Activated CD4-positive, alpha-beta T cell treated with anti-CD3 and anti-CD28 coated beads, Interleukin-2, amount 10 ng/mL, durations not matched to agents 24 days and 14 days (primary cell): ENCODE measurements at regions not wholly inside any gene's neighbourhood (a gene's known extent, or its start where the extent isn't known, plus 50 kb on each side); places are given as distances from the start of the nearest gene placed in this dataset.
"Not testable (repeated sequence)": the region's sequence is repeated elsewhere in the genome, so short reads cannot be mapped to it uniquely, and the experiment has no call there.

Experiments
- DNase-seq: peaks from one replicate; pipeline ENCODE4 v3.0.0; 2022
- H3K27ac Mint-ChIP-seq: one replicate; pipeline ENCODE4 v1.8.0; 2022; ENCODE audit warnings: mild to moderate bottlenecking, mixed read lengths
- H3K27me3 Mint-ChIP-seq: one replicate; pipeline ENCODE4 v1.8.0; 2022; ENCODE audit warnings: mixed read lengths
- H3K36me3 Mint-ChIP-seq: one replicate; pipeline ENCODE4 v1.8.0; 2022; ENCODE audit warnings: low read depth, mild to moderate bottlenecking, mixed read lengths
- H3K4me1 Mint-ChIP-seq: one replicate; pipeline ENCODE4 v1.8.0; 2021; ENCODE audit warnings: mixed read lengths
- H3K4me3 Mint-ChIP-seq: one replicate; pipeline ENCODE4 v1.8.0; 2022; ENCODE audit warnings: mild to moderate bottlenecking, moderate library complexity, mixed read lengths
- H3K9me3 Mint-ChIP-seq: one replicate; pipeline ENCODE4 v1.8.0; 2021; ENCODE audit warnings: mixed read lengths
- intact Hi-C: fragments of 100-400 bp; cut with micrococcal nuclease; formaldehyde crosslinking; loops from one replicate; pipeline ENCODE4 v1.15.1; 2023

DNA sequence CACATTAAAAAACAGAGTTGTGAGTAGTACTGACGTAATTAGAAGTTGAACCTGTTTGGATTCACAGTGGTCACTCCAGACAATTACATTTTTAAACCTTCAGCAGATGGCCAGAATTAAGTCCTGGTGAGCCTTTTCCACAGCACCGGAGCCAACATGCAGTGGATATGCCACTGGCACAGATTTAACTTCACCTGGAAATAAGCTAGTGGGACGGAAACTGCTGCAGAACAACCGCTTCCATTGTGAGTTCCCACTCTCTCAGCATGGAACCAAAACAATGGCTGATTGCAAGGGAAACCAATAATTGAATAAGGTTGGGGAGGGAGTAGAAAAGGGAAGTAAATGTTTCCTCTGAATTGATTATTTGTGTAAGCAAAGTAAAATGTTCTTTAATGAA, 515.1 kb downstream of the STK39 start:
- H3K4me3 Mint-ChIP-seq: no peak overlapping the region
- no peaks in the 10 kb centered on the region for H3K9me3 Mint-ChIP-seq
- H3K4me1 Mint-ChIP-seq: no peaks in the 10 kb centered on the region
- no peaks in the 10 kb centered on the region for H3K27me3 Mint-ChIP-seq
- no peaks in the 10 kb centered on the region for H3K36me3 Mint-ChIP-seq
- H3K27ac Mint-ChIP-seq: no peak overlapping the region
- no peak for DNase-seq
- intact Hi-C loops: no loop called here

DNA sequence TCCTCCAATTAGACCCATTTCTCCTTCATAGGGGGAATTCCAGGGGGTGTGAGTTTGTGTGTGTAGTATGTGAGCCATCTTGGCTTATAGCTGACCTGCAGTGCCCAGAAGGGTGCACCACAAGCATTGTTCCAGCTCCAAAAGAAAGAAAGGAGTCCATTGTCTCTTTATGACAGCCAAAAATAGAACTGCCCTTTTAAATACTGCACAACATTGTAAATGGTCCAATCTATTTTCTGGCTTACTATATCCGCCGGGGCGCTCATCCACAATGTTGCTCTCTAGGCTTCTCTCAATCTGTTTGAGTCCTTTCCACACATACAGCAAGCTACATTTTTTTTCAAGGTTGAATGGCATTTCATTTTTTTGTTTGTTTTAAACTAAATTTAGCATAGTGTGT, 517.5 kb downstream of the STK39 start:
- Mint-ChIP-seq H3K27me3 (no peaks in the 10 kb centered on the region), H3K4me3 (no peak overlapping the region)
- intact Hi-C loops: no loop called here

DNA sequence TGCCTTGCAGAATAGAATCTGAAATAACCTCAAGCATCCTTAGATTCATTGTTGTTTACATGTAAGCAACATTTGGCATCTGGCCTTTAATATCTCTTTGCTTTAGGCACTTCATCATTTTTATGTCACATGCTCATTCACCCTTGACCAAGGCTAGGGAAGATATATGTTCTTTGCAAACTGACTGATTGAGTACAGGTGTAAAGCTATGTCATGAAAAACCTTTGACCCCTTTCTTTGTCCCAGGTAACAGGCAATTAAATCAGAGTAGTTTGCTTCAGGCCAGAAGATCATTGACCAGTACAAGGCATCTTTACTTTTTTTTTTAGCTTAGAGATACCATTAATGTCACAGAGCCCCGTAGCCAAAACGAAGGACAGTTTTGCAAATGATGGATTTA, 520.6 kb downstream of the STK39 start:
- DNase-seq: no peak
- intact Hi-C loops: no loop called here
- H3K9me3 Mint-ChIP-seq: no peaks in the 10 kb centered on the region

More for the DNA sequence above, 517.5 kb downstream of the STK39 start:
- Mint-ChIP-seq H3K36me3 (no peaks in the 10 kb centered on the region), H3K27ac (no peak overlapping the region), H3K4me1 (no peaks in the 10 kb centered on the region), H3K9me3 (no peaks in the 10 kb centered on the region)
- no peak for DNase-seq

DNA sequence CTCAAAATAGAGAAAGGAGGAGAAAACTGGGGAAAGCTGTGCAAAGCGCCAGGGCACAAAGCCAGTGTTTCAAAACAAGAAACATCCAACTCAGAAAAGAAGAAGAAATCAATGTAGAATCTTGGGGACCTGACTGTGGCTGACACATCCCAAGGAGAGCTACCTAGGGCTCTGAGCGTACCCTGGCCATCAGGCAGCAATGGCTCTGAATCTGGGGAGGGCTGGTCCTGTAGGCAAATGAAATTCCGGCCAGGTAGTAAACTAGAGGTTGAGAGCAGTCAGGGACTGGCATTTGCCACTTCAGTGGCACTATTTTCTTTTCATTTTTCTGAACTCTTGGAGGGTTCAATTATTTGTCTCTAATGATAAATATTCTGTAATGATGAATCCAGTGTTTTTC, 525.8 kb downstream of the STK39 start:
- Mint-ChIP-seq H3K27ac (no peak overlapping the region), H3K9me3 (no peaks in the 10 kb centered on the region), H3K4me1 (no peaks in the 10 kb centered on the region), H3K36me3 (no peaks in the 10 kb centered on the region), H3K4me3 (no peak overlapping the region), H3K27me3 (no peaks in the 10 kb centered on the region)
- intact Hi-C loops: no loop called here
- no peak for DNase-seq

More for the DNA sequence above, 520.6 kb downstream of the STK39 start:
- Mint-ChIP-seq H3K4me1 (no peaks in the 10 kb centered on the region), H3K36me3 (no peaks in the 10 kb centered on the region), H3K4me3 (no peak overlapping the region), H3K27ac (no peak overlapping the region), H3K27me3 (no peaks in the 10 kb centered on the region)

DNA sequence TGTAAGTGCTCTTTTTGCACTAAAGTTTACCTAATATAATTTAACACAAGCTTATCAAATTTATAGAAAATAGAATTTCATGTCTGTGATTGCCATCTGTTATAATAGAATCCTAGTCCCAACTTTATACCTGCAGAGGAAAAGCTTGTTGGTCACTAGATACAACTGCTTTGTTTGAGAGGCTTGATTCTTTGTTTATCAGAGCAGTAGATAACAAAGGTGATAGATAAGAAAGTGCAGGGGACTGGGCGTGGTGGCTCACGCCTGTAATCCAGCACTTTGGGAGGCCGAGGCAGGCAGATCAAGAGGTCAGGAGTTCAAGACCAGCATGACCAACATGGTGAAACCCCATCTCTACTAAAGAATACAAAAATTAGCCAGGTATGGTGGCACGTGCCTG, 528.0 kb downstream of the STK39 start:
- intact Hi-C loops: no loop called here
- DNase-seq: no peak
- no peak overlapping the region for H3K27ac Mint-ChIP-seq

DNA sequence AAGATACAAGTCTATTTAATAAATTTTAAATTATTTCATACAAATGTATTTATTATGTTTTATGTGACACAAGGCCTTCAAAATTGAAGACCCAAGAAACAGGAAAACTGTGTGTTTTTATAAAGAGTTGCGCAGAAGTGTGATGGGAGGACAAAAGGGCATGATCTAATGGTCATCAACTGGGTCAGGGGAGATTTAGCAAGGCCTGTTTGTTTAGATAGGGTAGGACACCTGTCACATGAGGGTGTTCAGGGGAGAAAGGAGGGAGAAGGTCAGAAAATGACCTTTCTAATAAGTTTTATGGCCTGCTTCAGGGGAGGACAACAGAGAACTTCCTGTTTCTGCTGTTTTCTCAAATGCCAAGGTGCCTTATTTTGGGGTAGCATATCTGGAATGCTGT, 528.8 kb downstream of the STK39 start:
- intact Hi-C loops: no loop called here
- Mint-ChIP-seq H3K4me1 (no peaks in the 10 kb centered on the region), H3K27me3 (no peaks in the 10 kb centered on the region), H3K27ac (no peak overlapping the region), H3K9me3 (no peaks in the 10 kb centered on the region), H3K36me3 (no peaks in the 10 kb centered on the region), H3K4me3 (no peak overlapping the region)
- DNase-seq: no peak

More for the DNA sequence above, 528.0 kb downstream of the STK39 start:
- Mint-ChIP-seq H3K27me3 (no peaks in the 10 kb centered on the region), H3K4me3 (no peak overlapping the region), H3K9me3 (no peaks in the 10 kb centered on the region), H3K36me3 (no peaks in the 10 kb centered on the region), H3K4me1 (no peaks in the 10 kb centered on the region)

DNA sequence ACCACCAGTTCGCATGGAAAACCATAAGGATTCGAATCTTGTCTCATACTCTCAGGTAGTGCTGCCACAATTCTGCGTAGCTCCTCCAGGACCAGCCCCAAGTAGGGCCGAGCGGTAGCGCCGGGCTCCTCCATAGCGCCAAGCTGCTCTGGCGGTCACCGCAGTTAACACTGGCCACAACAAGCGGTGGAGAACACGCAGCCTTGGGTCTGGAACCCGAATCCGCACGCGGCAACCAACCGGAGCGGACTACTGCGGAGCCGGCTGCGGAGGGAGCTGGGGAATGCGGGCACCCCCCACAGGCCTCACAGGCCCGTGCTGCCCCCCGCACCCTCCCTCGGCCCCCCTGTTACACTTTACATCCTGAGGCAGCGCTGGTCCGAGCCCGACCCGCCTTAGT, 531.5 kb downstream of the STK39 start:
- no peak for DNase-seq
- Mint-ChIP-seq H3K27ac (no peak overlapping the region), H3K4me1 (no peaks in the 10 kb centered on the region), H3K4me3 (no peak overlapping the region), H3K36me3 (no peaks in the 10 kb centered on the region), H3K27me3 (no peaks in the 10 kb centered on the region), H3K9me3 (no peaks in the 10 kb centered on the region)
- intact Hi-C loops: no loop called here

DNA sequence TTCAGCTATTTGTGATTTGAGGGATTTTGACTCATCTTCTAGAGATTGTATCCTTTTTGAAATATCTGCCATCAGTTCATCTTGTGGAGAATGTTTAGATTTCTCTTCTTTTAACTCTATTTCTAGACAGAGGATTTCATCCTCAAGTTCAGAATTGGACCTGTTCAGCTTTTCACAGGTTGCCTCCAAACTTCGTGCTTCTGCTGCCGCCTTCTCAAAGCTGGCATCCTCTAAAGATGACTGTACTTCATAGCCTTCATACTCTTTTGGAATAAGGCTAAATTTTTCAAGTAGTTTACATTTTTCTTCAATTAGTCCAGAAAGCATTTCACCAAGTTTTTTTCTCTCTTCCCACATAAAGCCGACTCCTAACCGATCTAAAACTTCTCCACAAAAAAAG, 531.9 kb downstream of the STK39 start:
- DNase-seq, H3K4me3 Mint-ChIP-seq, H3K9me3 Mint-ChIP-seq, H3K27ac Mint-ChIP-seq, intact Hi-C loops, H3K4me1 Mint-ChIP-seq, H3K27me3 Mint-ChIP-seq, H3K36me3 Mint-ChIP-seq: not testable (repeated sequence)

DNA sequence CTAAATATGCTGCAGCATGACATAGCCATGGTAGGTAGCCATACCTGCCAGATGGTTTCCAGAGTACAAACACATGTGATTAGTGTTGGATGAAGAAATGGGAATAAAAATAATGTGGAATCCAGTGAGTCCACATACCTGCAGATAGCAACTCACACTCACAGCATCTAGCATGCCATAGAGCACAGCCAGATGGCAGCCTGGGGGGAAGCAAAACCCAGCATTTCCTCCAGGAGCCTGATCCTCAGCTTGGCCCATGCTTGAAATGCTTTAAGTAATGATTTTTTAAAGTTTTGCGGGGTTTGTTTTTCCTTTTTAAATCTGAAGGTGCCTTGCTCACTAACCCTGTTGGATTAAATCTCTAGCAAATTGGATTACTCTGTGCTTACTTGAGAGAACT, 535.1 kb downstream of the STK39 start:
- Mint-ChIP-seq H3K4me1 (no peaks in the 10 kb centered on the region), H3K4me3 (no peak overlapping the region), H3K36me3 (no peaks in the 10 kb centered on the region), H3K27me3 (no peaks in the 10 kb centered on the region), H3K9me3 (no peaks in the 10 kb centered on the region), H3K27ac (no peak overlapping the region)
- intact Hi-C loops: no loop called here
- DNase-seq: no peak

DNA sequence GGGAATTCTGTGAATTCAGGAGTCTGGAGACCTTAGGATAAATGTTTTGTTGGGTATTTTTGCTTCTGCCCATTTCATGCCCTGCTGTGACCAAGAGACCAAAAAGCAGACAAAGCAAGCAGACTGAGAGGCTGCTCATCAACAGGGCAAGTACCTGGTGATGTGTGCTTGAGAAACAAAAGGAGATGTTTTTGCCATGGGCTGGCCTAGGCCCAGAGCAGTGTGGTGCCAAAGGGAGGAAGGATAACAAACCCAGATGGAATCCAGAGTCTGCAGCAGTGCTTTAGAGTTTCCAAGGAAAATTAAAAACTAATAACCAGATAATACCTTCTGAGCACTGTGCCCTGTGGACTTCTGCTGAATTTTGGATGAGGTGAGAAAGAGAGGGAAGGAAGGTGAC, 538.4 kb downstream of the STK39 start:
- Mint-ChIP-seq H3K4me1 (no peaks in the 10 kb centered on the region), H3K27me3 (no peaks in the 10 kb centered on the region), H3K4me3 (no peak overlapping the region), H3K27ac (no peak overlapping the region), H3K9me3 (no peaks in the 10 kb centered on the region), H3K36me3 (no peaks in the 10 kb centered on the region)
- DNase-seq: no peak
- intact Hi-C loops: no loop called here

DNA sequence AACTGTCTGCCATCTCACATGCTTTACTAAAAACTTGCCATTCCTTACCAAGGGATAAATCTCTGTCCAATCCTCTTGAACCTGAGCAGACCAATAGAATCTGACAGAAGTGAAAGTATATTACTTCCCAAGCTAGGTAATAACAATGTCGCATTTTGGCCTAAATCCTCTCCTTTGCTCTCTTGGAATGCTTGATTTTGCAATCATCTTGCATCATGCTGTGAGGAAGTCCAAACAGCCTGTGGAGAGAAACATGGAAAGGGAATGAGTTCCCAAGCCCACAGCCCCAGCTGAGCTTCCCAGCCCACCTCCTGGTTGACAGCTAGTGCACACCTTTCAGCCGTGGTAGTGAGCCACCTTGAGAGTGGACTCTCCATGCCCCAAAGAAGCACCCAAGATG, 540.6 kb downstream of the STK39 start:
- H3K27ac Mint-ChIP-seq: no peak overlapping the region
- intact Hi-C loops: no loop called here

DNA sequence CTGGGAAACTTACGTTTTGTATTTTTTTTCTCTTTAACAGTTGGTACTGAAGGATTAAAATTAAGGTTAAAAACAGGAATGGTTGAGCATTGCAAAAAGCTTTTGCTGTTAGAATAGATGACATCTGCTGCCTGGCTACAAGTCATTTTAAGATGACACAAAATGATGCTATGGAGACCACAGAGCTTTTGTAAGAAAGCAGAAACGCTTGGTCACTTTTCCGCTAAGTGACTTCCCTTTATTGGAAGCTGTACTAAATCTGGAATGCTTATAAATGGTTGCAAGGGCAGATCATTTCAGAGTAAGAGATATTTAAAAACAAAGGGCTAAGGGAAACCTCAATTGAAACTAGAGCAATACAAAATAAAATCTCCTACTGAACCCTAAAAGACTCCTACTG, 544.0 kb downstream of the STK39 start:
- Mint-ChIP-seq H3K9me3 (no peaks in the 10 kb centered on the region), H3K27ac (no peak overlapping the region), H3K36me3 (no peaks in the 10 kb centered on the region), H3K4me1 (no peaks in the 10 kb centered on the region), H3K4me3 (no peak overlapping the region), H3K27me3 (no peaks in the 10 kb centered on the region)
- intact Hi-C loops: no loop called here
- DNase-seq: no peak

More for the DNA sequence above, 540.6 kb downstream of the STK39 start:
- no peaks in the 10 kb centered on the region for H3K9me3 Mint-ChIP-seq
- H3K4me3 Mint-ChIP-seq: no peak overlapping the region
- H3K27me3 Mint-ChIP-seq: no peaks in the 10 kb centered on the region
- no peaks in the 10 kb centered on the region for H3K4me1 Mint-ChIP-seq
- no peaks in the 10 kb centered on the region for H3K36me3 Mint-ChIP-seq
- no peak for DNase-seq

DNA sequence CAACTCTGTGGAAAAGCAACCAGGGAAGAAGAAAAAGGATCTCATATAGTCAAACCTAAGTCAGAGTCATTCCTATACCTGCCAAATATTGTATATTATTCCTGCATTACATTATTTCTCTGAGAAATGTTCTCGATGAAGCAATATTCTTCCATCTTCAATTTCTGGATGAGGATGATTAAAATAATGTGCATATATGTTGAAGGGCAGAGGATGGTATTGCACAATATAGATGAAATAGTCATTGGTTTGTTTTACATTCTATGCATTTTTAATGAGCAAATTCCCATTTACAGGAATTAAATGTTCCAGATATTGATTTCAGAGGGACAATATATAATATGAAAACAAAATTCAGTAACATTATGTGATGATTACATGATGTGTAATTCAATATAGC, 545.2 kb downstream of the STK39 start:
- H3K36me3 Mint-ChIP-seq: no peaks in the 10 kb centered on the region
- no peaks in the 10 kb centered on the region for H3K27me3 Mint-ChIP-seq
- H3K4me1 Mint-ChIP-seq: no peaks in the 10 kb centered on the region
- intact Hi-C loops: no loop called here
- no peaks in the 10 kb centered on the region for H3K9me3 Mint-ChIP-seq
- H3K4me3 Mint-ChIP-seq: no peak overlapping the region
- DNase-seq: no peak
- no peak overlapping the region for H3K27ac Mint-ChIP-seq

DNA sequence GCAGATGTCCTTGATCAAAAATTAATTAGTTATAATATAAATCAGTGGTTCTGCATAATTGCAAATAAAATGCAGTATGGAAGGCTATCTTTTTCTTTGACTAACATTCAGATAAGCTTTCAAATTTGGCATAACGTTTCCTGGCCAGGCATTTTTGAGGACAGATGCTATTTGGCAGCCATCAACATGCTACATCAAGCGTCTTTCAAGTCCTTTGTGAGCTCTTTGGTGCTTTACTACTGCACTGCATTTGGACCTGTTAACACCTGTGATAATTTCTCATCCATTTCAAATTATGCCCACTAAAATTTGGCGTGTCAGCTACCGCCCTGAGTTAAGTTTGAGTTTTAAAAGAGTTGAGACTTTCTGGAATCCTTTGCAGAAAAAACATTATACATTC, 545.7 kb downstream of the STK39 start:
- Mint-ChIP-seq H3K4me3 (no peak overlapping the region), H3K4me1 (no peaks in the 10 kb centered on the region), H3K27ac (no peak overlapping the region), H3K36me3 (no peaks in the 10 kb centered on the region), H3K27me3 (no peaks in the 10 kb centered on the region), H3K9me3 (no peaks in the 10 kb centered on the region)
- intact Hi-C loops: no loop called here
- no peak for DNase-seq

DNA sequence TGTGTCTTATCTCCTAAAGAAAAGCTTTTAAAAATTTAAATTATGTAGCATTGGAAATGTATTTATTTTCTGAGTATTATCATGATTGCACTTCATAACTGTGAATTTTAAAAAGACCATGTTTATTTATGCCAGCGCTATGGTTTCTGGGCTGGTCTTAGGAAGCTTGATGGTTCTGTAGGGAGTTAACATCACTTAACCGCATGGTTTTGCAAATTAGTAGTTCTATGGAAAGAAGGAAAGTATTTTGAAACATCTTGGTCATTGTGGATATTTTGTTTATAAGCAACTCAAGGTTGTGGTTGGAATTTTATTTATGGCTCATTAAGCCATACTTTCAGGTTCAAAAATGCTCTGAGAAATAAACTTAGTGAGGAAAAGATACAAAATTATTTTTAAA, 549.4 kb downstream of the STK39 start:
- intact Hi-C loops: no loop called here
- no peaks in the 10 kb centered on the region for H3K9me3 Mint-ChIP-seq
- H3K4me3 Mint-ChIP-seq: no peak overlapping the region
- no peaks in the 10 kb centered on the region for H3K36me3 Mint-ChIP-seq
- H3K27me3 Mint-ChIP-seq: no peaks in the 10 kb centered on the region
- no peak overlapping the region for H3K27ac Mint-ChIP-seq
- DNase-seq: no peak
- no peaks in the 10 kb centered on the region for H3K4me1 Mint-ChIP-seq

DNA sequence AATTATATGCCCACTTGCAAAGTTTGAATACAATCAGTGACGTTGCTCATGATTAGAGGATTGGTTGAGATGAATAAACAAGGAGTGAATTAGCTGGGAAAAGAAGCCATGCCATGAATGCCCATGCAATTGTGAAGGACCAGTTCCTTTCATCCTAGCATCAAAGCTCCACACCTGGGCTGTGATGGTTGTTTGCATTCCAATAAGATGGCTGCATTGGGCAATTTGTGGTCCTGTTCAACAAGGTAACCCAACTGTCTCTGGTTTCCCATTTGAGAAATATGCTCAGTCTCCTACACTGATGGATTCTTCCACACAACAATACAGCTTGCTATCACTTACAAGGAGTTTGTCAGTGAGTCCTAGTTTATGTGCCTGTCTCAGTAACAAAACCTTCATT, 550.2 kb downstream of the STK39 start:
- Mint-ChIP-seq H3K27me3 (no peaks in the 10 kb centered on the region), H3K27ac (no peak overlapping the region), H3K9me3 (no peaks in the 10 kb centered on the region), H3K36me3 (no peaks in the 10 kb centered on the region), H3K4me1 (no peaks in the 10 kb centered on the region), H3K4me3 (no peak overlapping the region)
- DNase-seq: no peak
- intact Hi-C loops: no loop called here
